NB4 (cell line): ENCODE measurements at regions not wholly inside any gene's neighbourhood (a gene's known extent, or its start where the extent isn't known, plus 50 kb on each side); places are given as distances from the start of the nearest gene placed in this dataset.

ENCODE experiments used
- MYC ChIP-seq: IDR thresholded peaks from 2 replicates; pipeline ENCODE4 v1.6.1; 2011; ENCODE audit warnings: low read depth, low read length
- POLR2A ChIP-seq: IDR thresholded peaks from 2 replicates; pipeline ENCODE4 v1.6.1; 2011; ENCODE audit warnings: mild to moderate bottlenecking; ENCODE audit not compliant: insufficient read length; ENCODE audit errors: extremely low read depth
- TF ChIP-seq, protein P1 (sequence below): IDR thresholded peaks from one replicate; pipeline ENCODE4 v1.5.1; 2012; ENCODE audit warnings: low read depth, low read length
- TF ChIP-seq, protein P2 (sequence below): IDR thresholded peaks from 2 replicates; pipeline ENCODE4 v1.6.1; 2011; ENCODE audit warnings: low read depth, low read length

DNA sequence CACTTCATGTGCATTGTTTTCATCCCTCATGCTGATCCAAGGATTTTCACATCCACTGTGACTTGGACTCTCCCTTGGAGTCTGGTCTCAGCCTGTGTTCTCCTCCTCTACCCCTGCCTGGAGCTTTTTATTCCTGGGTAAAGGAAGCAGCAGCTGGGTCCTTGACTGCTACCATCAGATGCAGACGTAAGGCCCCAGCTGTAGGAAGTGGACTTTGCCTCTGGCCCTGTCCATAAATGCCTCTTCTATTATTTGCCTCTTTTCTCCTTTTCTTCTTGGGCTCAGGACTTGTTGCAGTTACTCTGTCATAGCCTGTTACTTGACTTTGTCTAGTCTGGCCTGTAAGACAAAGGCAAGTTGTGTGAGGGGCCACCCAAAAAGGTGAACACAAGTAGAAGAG, 303.8 kb downstream of the NXPE2 start:
- TF ChIP-seq POLR2A = no peak
- TF ChIP-seq, protein P1, sequence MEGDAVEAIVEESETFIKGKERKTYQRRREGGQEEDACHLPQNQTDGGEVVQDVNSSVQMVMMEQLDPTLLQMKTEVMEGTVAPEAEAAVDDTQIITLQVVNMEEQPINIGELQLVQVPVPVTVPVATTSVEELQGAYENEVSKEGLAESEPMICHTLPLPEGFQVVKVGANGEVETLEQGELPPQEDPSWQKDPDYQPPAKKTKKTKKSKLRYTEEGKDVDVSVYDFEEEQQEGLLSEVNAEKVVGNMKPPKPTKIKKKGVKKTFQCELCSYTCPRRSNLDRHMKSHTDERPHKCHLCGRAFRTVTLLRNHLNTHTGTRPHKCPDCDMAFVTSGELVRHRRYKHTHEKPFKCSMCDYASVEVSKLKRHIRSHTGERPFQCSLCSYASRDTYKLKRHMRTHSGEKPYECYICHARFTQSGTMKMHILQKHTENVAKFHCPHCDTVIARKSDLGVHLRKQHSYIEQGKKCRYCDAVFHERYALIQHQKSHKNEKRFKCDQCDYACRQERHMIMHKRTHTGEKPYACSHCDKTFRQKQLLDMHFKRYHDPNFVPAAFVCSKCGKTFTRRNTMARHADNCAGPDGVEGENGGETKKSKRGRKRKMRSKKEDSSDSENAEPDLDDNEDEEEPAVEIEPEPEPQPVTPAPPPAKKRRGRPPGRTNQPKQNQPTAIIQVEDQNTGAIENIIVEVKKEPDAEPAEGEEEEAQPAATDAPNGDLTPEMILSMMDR = no peak
- TF ChIP-seq, protein P2, sequence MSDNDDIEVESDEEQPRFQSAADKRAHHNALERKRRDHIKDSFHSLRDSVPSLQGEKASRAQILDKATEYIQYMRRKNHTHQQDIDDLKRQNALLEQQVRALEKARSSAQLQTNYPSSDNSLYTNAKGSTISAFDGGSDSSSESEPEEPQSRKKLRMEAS = no peak
- no peak for TF ChIP-seq MYC
